Mesenchymal stem cell (in vitro differentiated cells and primary cell): ENCODE measurements at regions not wholly inside any gene's neighbourhood (a gene's known extent, or its start where the extent isn't known, plus 50 kb on each side); places are given as distances from the start of the nearest gene placed in this dataset.

ENCODE experiments used
- DNase-seq: peaks from one replicate; pipeline ENCODE4 v3.0.0-alpha.2; 2013
- H2AFZ ChIP-seq: one replicate; pipeline ENCODE4 v1.6.1; 2013; ENCODE audit warnings: low read depth, mild to moderate bottlenecking, control low read depth, inconsistent platforms, low read length, moderate library complexity
- H2AK5ac ChIP-seq: 2 replicates; pipeline ENCODE4 v1.6.1; 2013; ENCODE audit warnings: low read length, moderate library complexity, mild to moderate bottlenecking, inconsistent platforms; ENCODE audit not compliant: severe bottlenecking
- H2BK120ac ChIP-seq: one replicate; pipeline ENCODE4 v1.6.1; 2013; ENCODE audit warnings: low read depth, mild to moderate bottlenecking, inconsistent platforms, low read length, moderate library complexity
- H2BK12ac ChIP-seq, 2 experiments: one replicate each; pipeline ENCODE4 v1.6.1; 2013; ENCODE audit warnings: inconsistent platforms in 2 of 2, low read length in 2 of 2, mild to moderate bottlenecking in 2 of 2, moderate library complexity in 2 of 2, control low read depth in 1 of 2
- H2BK15ac ChIP-seq: one replicate; pipeline ENCODE4 v1.6.1; 2013; ENCODE audit warnings: mild to moderate bottlenecking, low read depth, inconsistent platforms; ENCODE audit not compliant: poor library complexity, severe bottlenecking
- H2BK5ac ChIP-seq: 2 replicates; pipeline ENCODE4 v1.6.1; 2013; ENCODE audit warnings: low read depth, mild to moderate bottlenecking, low read length, control low read depth, inconsistent platforms; ENCODE audit not compliant: poor library complexity, severe bottlenecking
- H3K14ac ChIP-seq, 2 experiments: one replicate each; pipeline ENCODE4 v1.6.1; 2013; ENCODE audit warnings: inconsistent platforms in 2 of 2, low read length in 2 of 2, control low read depth in 1 of 2, mild to moderate bottlenecking in 1 of 2, moderate library complexity in 1 of 2
- H3K18ac ChIP-seq, 2 experiments: one replicate each; pipeline ENCODE4 v1.6.1; 2013; ENCODE audit warnings: inconsistent platforms in 2 of 2, low read length in 2 of 2, control low read depth in 1 of 2, low read depth in 1 of 2, mild to moderate bottlenecking in 1 of 2
- H3K23ac ChIP-seq, 2 experiments: one replicate each; pipeline ENCODE4 v1.6.1; 2013; ENCODE audit warnings: inconsistent platforms in 2 of 2, low read length in 2 of 2, mild to moderate bottlenecking in 2 of 2, moderate library complexity in 2 of 2, control low read depth in 1 of 2
- H3K27ac ChIP-seq: 2 replicates; pipeline ENCODE4 v1.5.1; 2013; ENCODE audit warnings: mild to moderate bottlenecking, moderate library complexity, low read length, control low read depth, inconsistent platforms; ENCODE audit not compliant: poor library complexity, severe bottlenecking
- H3K27me3 ChIP-seq, 2 experiments: 2 replicates each; pipeline versions ENCODE4 v1.6.1 to v1.7.0; 2013; ENCODE audit warnings: low read length in 2 of 2, mild to moderate bottlenecking in 2 of 2, moderate library complexity in 2 of 2, control low read depth in 1 of 2, inconsistent platforms in 1 of 2; ENCODE audit not compliant: control insufficient read depth in 1 of 2, insufficient read depth in 1 of 2
- H3K36me3 ChIP-seq, 2 experiments: 2 replicates each; pipeline versions ENCODE4 v1.6.1 to v1.7.0; 2013; ENCODE audit warnings: low read length in 2 of 2, control low read depth in 1 of 2, inconsistent platforms in 1 of 2, low read depth in 1 of 2, mild to moderate bottlenecking in 1 of 2; ENCODE audit not compliant: insufficient read depth in 2 of 2, control insufficient read depth in 1 of 2
- H3K4ac ChIP-seq, 2 experiments: one replicate each; pipeline ENCODE4 v1.6.1; 2013; ENCODE audit warnings: inconsistent platforms in 2 of 2, low read length in 2 of 2, mild to moderate bottlenecking in 2 of 2, moderate library complexity in 2 of 2, control low read depth in 1 of 2, low read depth in 1 of 2
- H3K4me1 ChIP-seq: 2 replicates; pipeline ENCODE4 v1.6.1; 2013; ENCODE audit warnings: low read depth, low read length, control low read depth; ENCODE audit not compliant: control insufficient read depth, insufficient read depth
- H3K4me2 ChIP-seq: 2 replicates; pipeline ENCODE4 v1.6.1; 2013; ENCODE audit warnings: low read length, mild to moderate bottlenecking, inconsistent platforms; ENCODE audit not compliant: poor library complexity, severe bottlenecking
- H3K4me3 ChIP-seq, 2 experiments: 2 replicates each; pipeline versions ENCODE4 v1.5.1 to v1.7.0; 2013; ENCODE audit warnings: low read length in 2 of 2, mild to moderate bottlenecking in 2 of 2, control low read depth in 1 of 2, low read depth in 1 of 2; ENCODE audit not compliant: insufficient read depth in 1 of 2
- H3K79me1 ChIP-seq: replicated peaks from 2 replicates; pipeline ENCODE4 v1.6.1; 2013; ENCODE audit warnings: mild to moderate bottlenecking, control low read depth, low read length, inconsistent platforms; ENCODE audit not compliant: poor library complexity, severe bottlenecking
- H3K9ac ChIP-seq: 2 replicates; pipeline ENCODE4 v1.7.0; 2013; ENCODE audit warnings: mild to moderate bottlenecking, low read length, moderate library complexity
- H3K9me3 ChIP-seq: 2 replicates; pipeline ENCODE4 v1.7.0; 2013; ENCODE audit warnings: mild to moderate bottlenecking, low read length; ENCODE audit not compliant: control insufficient read depth
- H4K8ac ChIP-seq: one replicate; pipeline ENCODE4 v1.6.1; 2013; ENCODE audit warnings: inconsistent platforms, mild to moderate bottlenecking, low read length, moderate library complexity
- H4K91ac ChIP-seq: one replicate; pipeline ENCODE4 v1.6.1; 2013; ENCODE audit warnings: mild to moderate bottlenecking, low read length, inconsistent platforms
- WGBS: methylation state at CpG from one replicate; pipeline ENCODE4 v1.1.7; 2013; ENCODE audit warnings: mixed read lengths; 5-methylcytosine and 5-hydroxymethylcytosine counted together

DNA sequence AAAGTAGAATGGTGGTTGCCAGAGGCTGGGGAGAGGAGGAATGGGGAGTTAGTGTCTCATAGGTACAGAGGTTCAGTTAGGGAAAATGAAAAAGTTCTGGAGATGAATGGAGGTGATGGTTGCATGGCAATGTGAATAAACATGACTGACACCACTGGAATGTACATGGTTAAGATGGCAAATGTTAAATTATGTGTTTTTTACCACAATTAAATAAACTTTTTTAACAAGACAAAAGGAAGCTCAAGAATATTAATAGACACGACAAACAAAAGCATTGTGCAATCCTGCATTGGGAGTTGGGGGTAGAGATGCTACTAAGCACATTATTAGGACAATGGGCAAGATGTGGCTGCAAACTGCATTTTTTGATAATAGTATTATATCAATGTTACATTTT lies 147.7 kb downstream of the TWIST2 start:
- no CpG with 5 or more reads among the region's 1 CpG for WGBS
- H2AFZ ChIP-seq: no peak overlapping the region
- no peak overlapping the region for H3K4me3 ChIP-seq
- no peak overlapping the region for H3K4me2 ChIP-seq
- H2AK5ac ChIP-seq: no peak overlapping the region
- no peak for DNase-seq
- no peak overlapping the region for H3K4ac ChIP-seq
- H3K27me3 ChIP-seq: no peaks in the 10 kb centered on the region
- H3K23ac ChIP-seq: no peak overlapping the region
- H3K36me3 ChIP-seq: no peaks in the 10 kb centered on the region
- H4K91ac ChIP-seq: no peak overlapping the region
- no peaks in the 10 kb centered on the region for H3K79me1 ChIP-seq
- no peak overlapping the region for H3K14ac ChIP-seq
- H2BK12ac ChIP-seq: no peak overlapping the region
- H2BK120ac ChIP-seq: no peak overlapping the region
- H2BK5ac ChIP-seq: no peak overlapping the region
- no peak overlapping the region for H2BK15ac ChIP-seq
- peaks cover 4% of the 10 kb centered on the region for H3K4me1 ChIP-seq
- H3K27ac ChIP-seq: no peak overlapping the region
- H3K9ac ChIP-seq: peak overlapping the region; percentile 3
- no peak overlapping the region for H4K8ac ChIP-seq
- H3K9me3 ChIP-seq: peaks cover 16% of the 10 kb centered on the region
- H3K18ac ChIP-seq: no peak overlapping the region

DNA sequence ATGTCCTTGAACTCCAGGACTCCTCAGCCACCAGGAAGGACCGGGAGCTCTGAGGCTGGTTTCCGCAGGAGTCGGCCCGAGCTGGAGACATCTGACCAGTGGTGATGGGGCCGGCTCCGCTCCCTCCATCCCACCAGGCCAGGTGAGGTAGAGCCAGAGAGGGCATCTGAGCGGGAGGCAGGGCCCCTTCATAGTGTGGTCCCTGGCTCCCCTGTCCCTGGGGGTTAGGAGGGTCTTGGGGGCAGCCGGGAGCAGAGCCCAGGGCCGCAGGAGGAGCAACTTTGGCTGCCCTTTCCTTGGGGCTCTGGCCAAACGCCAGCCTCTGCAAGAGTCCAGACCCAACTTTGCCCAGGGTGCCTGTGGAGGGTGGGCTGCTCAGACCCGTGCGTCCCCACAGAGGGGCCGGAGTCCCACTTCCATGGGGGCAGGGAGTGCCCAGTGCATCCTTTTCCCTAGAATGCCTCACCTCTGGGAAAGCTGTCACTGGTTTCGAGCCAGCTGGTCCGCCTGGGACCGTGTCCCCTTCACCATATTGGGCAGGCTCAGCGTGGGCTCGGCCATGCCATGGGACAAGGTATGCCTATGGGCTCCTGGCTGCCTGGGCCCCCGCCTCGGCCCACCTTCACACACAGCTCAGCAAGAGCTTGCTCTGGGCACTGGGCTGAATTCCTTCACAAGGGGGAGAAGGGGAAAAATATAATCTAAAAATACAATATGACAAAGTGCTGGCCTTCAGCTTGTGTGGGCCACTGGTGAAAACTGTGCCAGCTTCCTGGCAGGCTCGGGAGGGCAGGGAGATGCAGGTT lies 148.6 kb downstream of the TWIST2 start:
- 85% methylated on average over 21 of the region's 21 CpGs for WGBS
- Histone ChIP-seq H2BK12ac (no peak overlapping the region), H2BK15ac (no peak overlapping the region), H3K4me2 (no peak overlapping the region), H2BK5ac (no peak overlapping the region), H4K91ac (no peak overlapping the region), H3K23ac (no peak overlapping the region), H4K8ac (peak overlapping the region; percentile 4), H3K36me3 (no peaks in the 10 kb centered on the region), H3K4me3 (no peak overlapping the region), H3K79me1 (no peaks in the 10 kb centered on the region), H3K4me1 (peaks cover 5% of the 10 kb centered on the region), H3K9me3 (peaks cover 21% of the 10 kb centered on the region), H3K27me3 (no peaks in the 10 kb centered on the region), H3K9ac (no peak overlapping the region), H3K18ac (no peak overlapping the region), H2BK120ac (no peak overlapping the region), H3K4ac (no peak overlapping the region), H3K14ac (no peak overlapping the region), H2AK5ac (no peak overlapping the region), H3K27ac (no peak overlapping the region), H2AFZ (no peak overlapping the region)
- no peak for DNase-seq

DNA sequence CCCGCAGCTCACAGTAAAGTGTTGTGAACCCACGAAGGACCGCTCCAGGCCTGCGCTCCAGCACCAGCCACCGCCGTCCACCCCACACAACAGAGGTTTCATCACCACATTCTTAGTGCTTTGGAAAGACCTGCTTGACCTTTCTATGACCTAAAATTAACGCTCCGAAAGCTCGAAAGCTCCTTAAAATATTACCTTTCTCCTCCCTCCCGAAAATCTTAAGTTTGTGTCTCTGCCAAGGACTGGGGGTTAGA lies 149.2 kb downstream of the TWIST2 start:
- H3K27me3 ChIP-seq: no peaks in the 10 kb centered on the region
- H3K79me1 ChIP-seq: no peaks in the 10 kb centered on the region
- no peak overlapping the region for H2BK5ac ChIP-seq
- H2BK120ac ChIP-seq: no peak overlapping the region
- peaks cover 5% of the 10 kb centered on the region for H3K4me1 ChIP-seq
- WGBS: 92% methylated on average over 10 of the region's 10 CpGs
- H3K4ac ChIP-seq: no peak overlapping the region
- no peak overlapping the region for H2BK12ac ChIP-seq
- H3K27ac ChIP-seq: no peak overlapping the region
- no peak overlapping the region for H3K4me3 ChIP-seq
- H3K23ac ChIP-seq: no peak overlapping the region
- H3K9me3 ChIP-seq: peaks cover 23% of the 10 kb centered on the region
- no peak overlapping the region for H3K18ac ChIP-seq
- H2BK15ac ChIP-seq: no peak overlapping the region
- H3K4me2 ChIP-seq: no peak overlapping the region
- no peak overlapping the region for H4K8ac ChIP-seq
- H4K91ac ChIP-seq: no peak overlapping the region
- no peak overlapping the region for H2AK5ac ChIP-seq
- H3K14ac ChIP-seq: no peak overlapping the region
- no peaks in the 10 kb centered on the region for H3K36me3 ChIP-seq
- no peak overlapping the region for H2AFZ ChIP-seq
- no peak for DNase-seq
- H3K9ac ChIP-seq: no peak overlapping the region

DNA sequence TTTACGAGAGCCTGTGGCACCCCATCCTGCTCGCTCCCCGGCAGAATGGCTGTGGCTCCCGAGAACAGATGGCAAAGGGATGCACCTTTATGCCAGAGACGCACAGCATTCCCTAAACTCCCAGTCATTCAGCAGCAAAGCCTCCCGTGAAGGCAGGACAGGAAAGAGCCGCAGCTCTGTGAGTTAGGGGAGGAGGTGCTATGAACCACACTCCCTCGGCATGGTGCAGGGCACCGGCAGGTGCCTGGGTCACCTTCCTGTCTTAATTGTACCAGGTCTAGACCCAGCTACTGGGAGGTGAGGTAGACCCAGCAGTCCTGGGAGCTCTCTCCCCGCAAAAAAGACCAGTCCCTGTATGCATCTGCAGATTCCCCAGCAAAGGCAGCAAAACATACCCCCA lies 149.8 kb downstream of the TWIST2 start:
- Histone ChIP-seq H3K18ac (no peak overlapping the region), H2BK5ac (no peak overlapping the region), H3K9ac (no peak overlapping the region), H3K36me3 (no peaks in the 10 kb centered on the region), H2AK5ac (no peak overlapping the region), H3K9me3 (peaks cover 23% of the 10 kb centered on the region), H2BK12ac (no peak overlapping the region), H3K27me3 (peaks cover 0 to 4% of the 10 kb centered on the region in 2 experiments), H3K4me3 (no peak overlapping the region), H3K27ac (no peak overlapping the region), H2BK15ac (no peak overlapping the region), H3K14ac (no peak overlapping the region), H4K91ac (no peak overlapping the region), H2BK120ac (no peak overlapping the region), H3K4ac (no peak overlapping the region), H3K4me1 (peaks cover 5% of the 10 kb centered on the region), H3K23ac (no peak overlapping the region), H4K8ac (no peak overlapping the region), H3K4me2 (no peak overlapping the region), H3K79me1 (no peaks in the 10 kb centered on the region), H2AFZ (no peak overlapping the region)
- 90% methylated on average over 10 of the region's 10 CpGs for WGBS
- DNase-seq: no peak
